ENCODE measurements at regions not wholly inside any gene's neighbourhood (a gene's known extent, or its start where the extent isn't known, plus 50 kb on each side); places are given as distances from the start of the nearest gene placed in this dataset.

DNA sequence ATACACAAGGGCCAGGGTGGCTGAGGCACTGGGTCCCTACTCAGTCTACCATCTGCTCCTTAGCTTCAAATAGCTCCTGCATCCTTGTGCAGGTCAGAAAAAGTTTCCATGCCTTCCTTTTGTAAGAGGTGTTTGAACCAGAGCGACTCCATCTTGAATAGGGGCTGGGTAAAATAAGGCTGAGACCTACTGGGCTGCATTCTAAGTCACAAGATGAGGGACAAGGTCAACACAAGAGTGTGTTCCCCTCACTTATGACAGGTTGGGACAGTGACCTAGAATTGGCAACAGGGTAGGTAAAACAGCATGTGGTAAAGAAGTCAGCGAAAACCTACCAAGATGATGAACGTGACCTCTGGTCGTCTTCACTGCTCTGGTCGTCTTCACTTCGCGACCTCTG, 120.5 kb downstream of the KCNK1 start:
- POLR2A ChIA-PET: no interaction called here
- TF ChIP-seq MXI1 (IDR thresholded peaks at IDR 0.05; ENCODE audit: low read depth, low read length): no peak
- TF ChIP-seq TAF1 (IDR thresholded peaks at IDR 0.05; ENCODE audit: borderline replicate concordance, low read depth, low read length): no peak
- no peak for TF ChIP-seq EP300 (IDR thresholded peaks at IDR 0.05; ENCODE audit: borderline replicate concordance in 1 of 2, low read depth in 1 of 2, low read length in 1 of 2)
- no peak for TF ChIP-seq SIN3A (IDR thresholded peaks at IDR 0.05; ENCODE audit: borderline replicate concordance, low read depth, low read length)
- no peak for TF ChIP-seq JUND (IDR thresholded peaks at IDR 0.05)
- TF ChIP-seq TCF12 (IDR thresholded peaks at IDR 0.05): no peak
- no peak for TF ChIP-seq ELF1 (IDR thresholded peaks at IDR 0.05)
- TF ChIP-seq FOSL2 (IDR thresholded peaks at IDR 0.05; ENCODE audit: borderline replicate concordance, low read depth): no peak
- TF ChIP-seq, protein P1, sequence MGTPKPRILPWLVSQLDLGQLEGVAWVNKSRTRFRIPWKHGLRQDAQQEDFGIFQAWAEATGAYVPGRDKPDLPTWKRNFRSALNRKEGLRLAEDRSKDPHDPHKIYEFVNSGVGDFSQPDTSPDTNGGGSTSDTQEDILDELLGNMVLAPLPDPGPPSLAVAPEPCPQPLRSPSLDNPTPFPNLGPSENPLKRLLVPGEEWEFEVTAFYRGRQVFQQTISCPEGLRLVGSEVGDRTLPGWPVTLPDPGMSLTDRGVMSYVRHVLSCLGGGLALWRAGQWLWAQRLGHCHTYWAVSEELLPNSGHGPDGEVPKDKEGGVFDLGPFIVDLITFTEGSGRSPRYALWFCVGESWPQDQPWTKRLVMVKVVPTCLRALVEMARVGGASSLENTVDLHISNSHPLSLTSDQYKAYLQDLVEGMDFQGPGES (IDR thresholded peaks at IDR 0.05; ENCODE audit: low read depth, low read length): no peak
- no peak for TF ChIP-seq RAD21 (IDR thresholded peaks at IDR 0.05; ENCODE audit: low read length)
- no peak for TF ChIP-seq EZH2phosphoT487 (IDR thresholded peaks at IDR 0.05; ENCODE audit: borderline replicate concordance, low read depth)
- TF ChIP-seq, protein P2, sequence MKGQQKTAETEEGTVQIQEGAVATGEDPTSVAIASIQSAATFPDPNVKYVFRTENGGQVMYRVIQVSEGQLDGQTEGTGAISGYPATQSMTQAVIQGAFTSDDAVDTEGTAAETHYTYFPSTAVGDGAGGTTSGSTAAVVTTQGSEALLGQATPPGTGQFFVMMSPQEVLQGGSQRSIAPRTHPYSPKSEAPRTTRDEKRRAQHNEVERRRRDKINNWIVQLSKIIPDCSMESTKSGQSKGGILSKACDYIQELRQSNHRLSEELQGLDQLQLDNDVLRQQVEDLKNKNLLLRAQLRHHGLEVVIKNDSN (IDR thresholded peaks at IDR 0.05; ENCODE audit: borderline replicate concordance, low read depth): no peak
- TF ChIP-seq, protein P3, sequence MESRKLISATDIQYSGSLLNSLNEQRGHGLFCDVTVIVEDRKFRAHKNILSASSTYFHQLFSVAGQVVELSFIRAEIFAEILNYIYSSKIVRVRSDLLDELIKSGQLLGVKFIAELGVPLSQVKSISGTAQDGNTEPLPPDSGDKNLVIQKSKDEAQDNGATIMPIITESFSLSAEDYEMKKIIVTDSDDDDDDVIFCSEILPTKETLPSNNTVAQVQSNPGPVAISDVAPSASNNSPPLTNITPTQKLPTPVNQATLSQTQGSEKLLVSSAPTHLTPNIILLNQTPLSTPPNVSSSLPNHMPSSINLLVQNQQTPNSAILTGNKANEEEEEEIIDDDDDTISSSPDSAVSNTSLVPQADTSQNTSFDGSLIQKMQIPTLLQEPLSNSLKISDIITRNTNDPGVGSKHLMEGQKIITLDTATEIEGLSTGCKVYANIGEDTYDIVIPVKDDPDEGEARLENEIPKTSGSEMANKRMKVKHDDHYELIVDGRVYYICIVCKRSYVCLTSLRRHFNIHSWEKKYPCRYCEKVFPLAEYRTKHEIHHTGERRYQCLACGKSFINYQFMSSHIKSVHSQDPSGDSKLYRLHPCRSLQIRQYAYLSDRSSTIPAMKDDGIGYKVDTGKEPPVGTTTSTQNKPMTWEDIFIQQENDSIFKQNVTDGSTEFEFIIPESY (IDR thresholded peaks at IDR 0.05; ENCODE audit: borderline replicate concordance, low read depth): no peak
- TF ChIP-seq CHD2 (IDR thresholded peaks at IDR 0.05; ENCODE audit: low read length, partially characterized antibody): no peak
- no peak for TF ChIP-seq SMC3 (IDR thresholded peaks at IDR 0.05; ENCODE audit: low read depth, low read length)
- TF ChIP-seq RXRA (IDR thresholded peaks at IDR 0.05; ENCODE audit: borderline replicate concordance, low read depth): no peak
- TF ChIP-seq GATA2 (CRISPR knock-in tag; IDR thresholded peaks at IDR 0.05): no peak
- TF ChIP-seq FOXM1 (IDR thresholded peaks at IDR 0.05; ENCODE audit: low read depth): no peak
- WGBS (ENCODE audit: low lambda C conversion rate): 71% methylated on average over 7 of the region's 7 CpGs

More for the DNA sequence above, 120.5 kb downstream of the KCNK1 start:
- H3K4me1 ChIP-seq (ENCODE audit: control insufficient read depth in 1 of 2, insufficient read depth in 2 of 2, low read depth in 1 of 2, low read length in 1 of 2): peaks cover 0 to 3% of the 10 kb centered on the region in 2 experiments; a peak in 2 of 4 replicates
- CTCF ChIA-PET: no interaction called here
- no peak overlapping the region for H3K27ac ChIP-seq (ENCODE audit: low read depth in 2 of 2, low read length in 1 of 2)
- no peak overlapping the region for H3K9ac ChIP-seq
- H3K9me3 ChIP-seq: no peaks in the 10 kb centered on the region
- no peaks in the 10 kb centered on the region for H4K20me1 ChIP-seq (ENCODE audit: insufficient read depth)
- H3K4me3 ChIP-seq (ENCODE audit: low read depth in 2 of 2, low read length in 1 of 2): no peak overlapping the region
- H3K4me2 ChIP-seq: no peak overlapping the region
- no peak overlapping the region for H2AFZ ChIP-seq (ENCODE audit: low read depth)
- H3K36me3 ChIP-seq (replicated peaks in 1 of 2; ENCODE audit: control insufficient read depth in 1 of 2, insufficient read depth in 2 of 2, low read length in 1 of 2): no peaks in the 10 kb centered on the region
- no peaks in the 10 kb centered on the region for H3K79me2 ChIP-seq (ENCODE audit: insufficient read depth)
- DNase-seq: no peak
- no peaks in the 10 kb centered on the region for H3K9me2 ChIP-seq
- no peaks in the 10 kb centered on the region for H3F3A ChIP-seq (replicated peaks; ENCODE audit: insufficient read depth)
- H3K27me3 ChIP-seq (ENCODE audit: insufficient read depth): no peaks in the 10 kb centered on the region

Data from SK-N-SH (cell line).